ENCODE measurements at regions not wholly inside any gene's neighbourhood (a gene's known extent, or its start where the extent isn't known, plus 50 kb on each side); places are given as distances from the start of the nearest gene placed in this dataset.

GRCh38 chr16:66014221-66014620 lies 352.3 kb upstream of the CDH5 start:
- no peak for DNase-seq (ENCODE audit: low spot score)

GRCh38 chr16:66013486-66013885 lies 353.0 kb upstream of the CDH5 start:
- no peak for DNase-seq (ENCODE audit: low spot score)

- DNase-seq (ENCODE audit: low spot score), result no peak
Observed at GRCh38 chr16:66008136-66008535, 358.4 kb upstream of the CDH5 start.

GRCh38 chr16:66007717-66008116 lies 358.8 kb upstream of the CDH5 start:
- DNase-seq (ENCODE audit: low spot score), result no peak

GRCh38 chr16:66006485-66006884 lies 360.0 kb upstream of the CDH5 start:
- no peak for DNase-seq (ENCODE audit: low spot score)

- DNase-seq (ENCODE audit: low spot score), result no peak
Observed at GRCh38 chr16:66004699-66005098, 361.8 kb upstream of the CDH5 start.

GRCh38 chr16:66003201-66003600 lies 363.3 kb upstream of the CDH5 start:
- DNase-seq (ENCODE audit: low spot score), result no peak

- no peak for DNase-seq (ENCODE audit: low spot score)
Observed at GRCh38 chr16:66002601-66003000, 363.9 kb upstream of the CDH5 start.

GRCh38 chr16:66001432-66001831 lies 365.1 kb upstream of the CDH5 start:
- no peak for DNase-seq (ENCODE audit: low spot score)

GRCh38 chr16:65998443-65998842 lies 368.0 kb upstream of the CDH5 start:
- no peak for DNase-seq (ENCODE audit: low spot score)

- no peak for DNase-seq (ENCODE audit: low spot score)
Observed at GRCh38 chr16:65994291-65994690, 372.2 kb upstream of the CDH5 start.

- no peak for DNase-seq (ENCODE audit: low spot score)
Observed at GRCh38 chr16:65991149-65991701, 375.3 kb upstream of the CDH5 start.

- DNase-seq (ENCODE audit: low spot score), result no peak
Observed at GRCh38 chr16:65989861-65990604, 376.5 kb upstream of the CDH5 start.

GRCh38 chr16:65988024-65988595 lies 378.4 kb upstream of the CDH5 start:
- no peak for DNase-seq (ENCODE audit: low spot score)

GRCh38 chr16:65984296-65984695 lies 382.2 kb upstream of the CDH5 start:
- DNase-seq (ENCODE audit: low spot score), result no peak

- no peak for DNase-seq (ENCODE audit: low spot score)
Observed at GRCh38 chr16:65981057-65981456, 385.4 kb upstream of the CDH5 start.

- DNase-seq (ENCODE audit: low spot score), result no peak
Observed at GRCh38 chr16:65975049-65975708, 391.3 kb upstream of the CDH5 start.

GRCh38 chr16:65967376-65967775 lies 399.1 kb upstream of the CDH5 start:
- DNase-seq (ENCODE audit: low spot score), result no peak

GRCh38 chr16:65965628-65966027 lies 400.9 kb upstream of the CDH5 start:
- no peak for DNase-seq (ENCODE audit: low spot score)

- no peak for DNase-seq (ENCODE audit: low spot score)
Observed at GRCh38 chr16:65964752-65965151, 401.7 kb upstream of the CDH5 start.

- no peak for DNase-seq (ENCODE audit: low spot score)
Observed at GRCh38 chr16:65961476-65962143, 404.9 kb upstream of the CDH5 start.

- DNase-seq (ENCODE audit: low spot score), result no peak
Observed at GRCh38 chr16:65959983-65960382, 406.5 kb upstream of the CDH5 start.

- no peak for DNase-seq (ENCODE audit: low spot score)
Observed at GRCh38 chr16:65958086-65958485, 408.4 kb upstream of the CDH5 start.
